AG04450 (cell line): ENCODE measurements at regions not wholly inside any gene's neighbourhood (a gene's known extent, or its start where the extent isn't known, plus 50 kb on each side); places are given as distances from the start of the nearest gene placed in this dataset.

Experiments
- CTCF ChIA-PET: fragments of 300-600, 350-600 bp; formaldehyde crosslinking; extraction: SDS; loops from one replicate; lab custom pipeline; 2022; ENCODE audit warnings: antibody characterized with exemption, inconsistent platforms; lab: Charles Lee
- POLR2A ChIA-PET: fragments of 350-600 bp; formaldehyde crosslinking; extraction: SDS; loops from one replicate; lab custom pipeline; 2021; ENCODE audit warnings: antibody characterized with exemption, inconsistent platforms; lab: Yijun Ruan, JAX
- DNase-seq: peaks from one replicate; pipeline ENCODE4 v3.0.0-alpha.2; 2011; ENCODE audit warnings: low read depth, low spot score
- H3K27ac ChIP-seq: one replicate; pipeline ENCODE4 v1.5.1; 2012; ENCODE audit warnings: low read depth, low read length, control low read depth
- H3K27me3 ChIP-seq: one replicate; pipeline ENCODE4 v1.6.0; 2012; ENCODE audit warnings: low read length; ENCODE audit not compliant: control insufficient read depth, insufficient read depth
- H3K4me3 ChIP-seq: 2 replicates; pipeline ENCODE4 v1.5.1; 2011; ENCODE audit warnings: mild to moderate bottlenecking, low read depth, low read length, control low read depth
- H3K9me3 ChIP-seq: 2 replicates; pipeline ENCODE4 v1.5.1; 2012; ENCODE audit warnings: low read length; ENCODE audit not compliant: control insufficient read depth, insufficient read depth
- CTCF ChIP-seq: IDR thresholded peaks from 2 replicates; pipeline ENCODE4 v1.5.1; 2011; ENCODE audit warnings: low read depth, low read length, control low read depth, inconsistent platforms

GRCh38 chr7:12815871-12816270 is 128.4 kb downstream of the ARL4A start:
- no peak for DNase-seq
- CTCF ChIA-PET, result no interaction called here
- POLR2A ChIA-PET, result no interaction called here
- no peak for TF ChIP-seq CTCF
- Histone ChIP-seq H3K4me3 (no peak overlapping the region), H3K9me3 (no peaks in the 10 kb centered on the region), H3K27ac (no peak overlapping the region), H3K27me3 (no peaks in the 10 kb centered on the region)

GRCh38 chr7:12820777-12821176 is 133.3 kb downstream of the ARL4A start:
- TF ChIP-seq CTCF, result no peak
- CTCF ChIA-PET, result interaction anchor here (0.8 kb wide), 1 partner anchor 134 kb away, joined by 3 read pairs; no protein-coding TSS in a partner anchor

GRCh38 chr7:12821746-12822145 is 134.3 kb downstream of the ARL4A start:
- Histone ChIP-seq H3K27ac (no peak overlapping the region), H3K9me3 (no peaks in the 10 kb centered on the region), H3K4me3 (no peak overlapping the region), H3K27me3 (no peaks in the 10 kb centered on the region)
- DNase-seq, result no peak
- no peak for TF ChIP-seq CTCF
- ChIA-PET POLR2A (no interaction called here), CTCF (no interaction called here)

More at GRCh38 chr7:12820777-12821176, 133.3 kb downstream of the ARL4A start:
- Histone ChIP-seq H3K27me3 (no peaks in the 10 kb centered on the region), H3K4me3 (no peak overlapping the region), H3K9me3 (no peaks in the 10 kb centered on the region), H3K27ac (no peak overlapping the region)
- no peak for DNase-seq
- POLR2A ChIA-PET, result no interaction called here

- Histone ChIP-seq H3K9me3 (no peaks in the 10 kb centered on the region), H3K27me3 (no peaks in the 10 kb centered on the region), H3K27ac (no peak overlapping the region), H3K4me3 (no peak overlapping the region)
- no peak for DNase-seq
- POLR2A ChIA-PET, result no interaction called here
- CTCF ChIA-PET, result interaction anchor here (0.9 kb wide), 1 partner anchor 437 kb away, joined by 3 read pairs; no protein-coding TSS in a partner anchor
- TF ChIP-seq CTCF, result no peak
These were observed 138.6 kb downstream of the ARL4A start for GRCh38 chr7:12826079-12826478.

GRCh38 chr7:12827219-12827821 is 139.9 kb downstream of the ARL4A start:
- DNase-seq, result no peak
- ChIA-PET CTCF (interaction anchor here (0.6 kb wide), 1 partner anchor 233 kb away, joined by 3 read pairs; no protein-coding TSS in a partner anchor), POLR2A (no interaction called here)
- no peak overlapping the region for H3K4me3 ChIP-seq
- no peak overlapping the region for H3K27ac ChIP-seq
- TF ChIP-seq CTCF, result no peak
- no peaks in the 10 kb centered on the region for H3K27me3 ChIP-seq
- no peaks in the 10 kb centered on the region for H3K9me3 ChIP-seq
